Fibroblast of lung (primary cell): ENCODE measurements at regions not wholly inside any gene's neighbourhood (a gene's known extent, or its start where the extent isn't known, plus 50 kb on each side); places are given as distances from the start of the nearest gene placed in this dataset.

Source experiments
- DNase-seq, 2 donors: peaks; one replicate each; pipeline versions ENCODE4 v3.0.0 to v3.0.0-alpha.2; 2010; ENCODE audit warnings: low read depth in 2 of 2
- H2AFZ ChIP-seq: 2 replicates; pipeline ENCODE4 v1.5.1; 2012; ENCODE audit warnings: low read length, control low read depth, inconsistent platforms
- H3K27ac ChIP-seq: 2 replicates; pipeline ENCODE4 v1.5.1; 2011; ENCODE audit warnings: low read length, control low read depth; ENCODE audit not compliant: insufficient read depth
- H3K27me3 ChIP-seq: 2 replicates; pipeline ENCODE4 v1.5.1; 2011; ENCODE audit warnings: mild to moderate bottlenecking, low read length; ENCODE audit not compliant: control insufficient read depth, insufficient read depth
- H3K36me3 ChIP-seq: 2 replicates; pipeline ENCODE4 v1.5.1; 2011; ENCODE audit warnings: low read length; ENCODE audit not compliant: control insufficient read depth, insufficient read depth
- H3K4me1 ChIP-seq: 2 replicates; pipeline ENCODE4 v1.5.1; 2011; ENCODE audit warnings: low read length; ENCODE audit not compliant: control insufficient read depth, insufficient read depth; ENCODE audit errors: extremely low read depth
- H3K4me2 ChIP-seq: 2 replicates; pipeline ENCODE4 v1.5.1; 2011; ENCODE audit warnings: low read length, control low read depth; ENCODE audit not compliant: insufficient read depth; ENCODE audit errors: extremely low read depth
- H3K4me3 ChIP-seq, 4 experiments: fragments of 200-600 bp in 1 of 4; sonication (generic) in 1 of 4; replicated peaks in 1 of 4; 2 replicates each; pipeline ENCODE4 v1.5.1; 2011 to 2016; ENCODE audit warnings: low read length in 4 of 4, low read depth in 3 of 4, mild to moderate bottlenecking in 3 of 4, control low read depth in 2 of 4, inconsistent platforms in 1 of 4, mixed read lengths in 1 of 4; ENCODE audit not compliant: insufficient read depth in 1 of 4; ENCODE audit errors: control extremely low read depth in 1 of 4
- H3K79me2 ChIP-seq: 2 replicates; pipeline ENCODE4 v1.5.1; 2012; ENCODE audit warnings: mild to moderate bottlenecking, low read length, inconsistent platforms; ENCODE audit not compliant: control insufficient read depth, insufficient read depth
- H3K9ac ChIP-seq: 2 replicates; pipeline ENCODE4 v1.5.1; 2011; ENCODE audit warnings: mild to moderate bottlenecking, low read length, control low read depth; ENCODE audit not compliant: insufficient read depth
- H3K9me3 ChIP-seq: 2 replicates; pipeline ENCODE4 v1.5.1; 2012; ENCODE audit warnings: low read depth, low read length; ENCODE audit not compliant: control insufficient read depth, insufficient read depth
- H4K20me1 ChIP-seq: 2 replicates; pipeline ENCODE4 v1.5.1; 2011; ENCODE audit warnings: low read length; ENCODE audit not compliant: control insufficient read depth, insufficient read depth; ENCODE audit errors: extremely low read depth
- CTCF ChIP-seq, 2 donors: IDR thresholded peaks in 1 of 2; conservative IDR thresholded peaks in 1 of 2; 1 replicate in 1 of 2; 2 replicates in 1 of 2; pipeline ENCODE4 v1.5.1; 2011 to 2012; ENCODE audit warnings: low read length in 2 of 2, control low read depth in 1 of 2, inconsistent platforms in 1 of 2, low read depth in 1 of 2, mild to moderate bottlenecking in 1 of 2
- EZH2 ChIP-seq: IDR thresholded peaks from 2 replicates; pipeline ENCODE4 v1.5.1; 2012; ENCODE audit warnings: low read length, control low read depth, mild to moderate bottlenecking; ENCODE audit errors: missing control alignments

DNA sequence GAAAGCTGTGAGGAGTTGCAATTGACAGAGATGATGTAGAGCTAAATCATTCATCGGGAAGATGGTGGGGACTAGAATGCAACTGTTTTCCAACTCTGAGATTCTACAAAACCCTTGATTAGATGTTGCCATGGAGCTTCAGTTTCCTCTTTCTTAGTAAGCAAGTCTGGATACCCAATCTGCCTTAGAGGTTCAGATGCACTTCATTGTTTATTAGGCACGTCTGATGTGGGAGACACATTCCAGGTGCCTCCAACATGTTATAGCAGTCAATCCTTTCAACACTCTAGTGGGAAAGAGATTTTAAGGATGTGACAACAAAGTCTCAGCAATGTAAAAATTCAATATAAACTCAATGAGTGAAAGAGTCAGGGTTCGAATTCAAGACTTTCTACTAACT lies 291.3 kb upstream of the PHYHIPL start:
- no peak overlapping the region for H3K4me3 ChIP-seq

GRCh38 chr10:58885686-58886345 lies 290.6 kb upstream of the PHYHIPL start:
- Histone ChIP-seq H4K20me1 (no peaks in the 10 kb centered on the region), H3K9me3 (no peaks in the 10 kb centered on the region), H3K27ac (no peak overlapping the region), H3K27me3 (no peaks in the 10 kb centered on the region), H3K4me3 (no peak overlapping the region), H3K79me2 (no peaks in the 10 kb centered on the region), H3K9ac (no peak overlapping the region), H3K4me2 (no peak overlapping the region), H2AFZ (no peak overlapping the region), H3K4me1 (no peaks in the 10 kb centered on the region), H3K36me3 (no peaks in the 10 kb centered on the region)
- TF ChIP-seq CTCF (conservative IDR thresholded peaks at IDR 0.05 in 1 of 2, IDR thresholded peaks at IDR 0.05 in 1 of 2; ENCODE audit: low read depth in 1 of 2, low read length in 2 of 2) (no peak), EZH2 (no peak)
- no peak for DNase-seq

More for the DNA sequence above, 291.3 kb upstream of the PHYHIPL start:
- Histone ChIP-seq H2AFZ (no peak overlapping the region), H4K20me1 (no peaks in the 10 kb centered on the region), H3K79me2 (no peaks in the 10 kb centered on the region), H3K4me1 (no peaks in the 10 kb centered on the region), H3K9ac (no peak overlapping the region), H3K27me3 (no peaks in the 10 kb centered on the region), H3K9me3 (no peaks in the 10 kb centered on the region), H3K36me3 (no peaks in the 10 kb centered on the region), H3K4me2 (no peak overlapping the region), H3K27ac (no peak overlapping the region)
- no peak for DNase-seq
- TF ChIP-seq CTCF (conservative IDR thresholded peaks at IDR 0.05 in 1 of 2, IDR thresholded peaks at IDR 0.05 in 1 of 2; ENCODE audit: low read depth in 1 of 2, low read length in 2 of 2) (no peak), EZH2 (no peak)

- no peak for TF ChIP-seq CTCF (conservative IDR thresholded peaks at IDR 0.05 in 1 of 2, IDR thresholded peaks at IDR 0.05 in 1 of 2; ENCODE audit: low read depth in 1 of 2, low read length in 2 of 2)
- TF ChIP-seq EZH2 = no peak
- Histone ChIP-seq H3K9me3 (no peaks in the 10 kb centered on the region), H4K20me1 (no peaks in the 10 kb centered on the region), H3K79me2 (no peaks in the 10 kb centered on the region), H3K27ac (no peak overlapping the region), H2AFZ (no peak overlapping the region), H3K36me3 (no peaks in the 10 kb centered on the region), H3K27me3 (no peaks in the 10 kb centered on the region), H3K4me1 (no peaks in the 10 kb centered on the region), H3K4me3 (no peak overlapping the region), H3K9ac (no peak overlapping the region), H3K4me2 (no peak overlapping the region)
- no peak for DNase-seq
Measured at GRCh38 chr10:58886406-58886805, 290.0 kb upstream of the PHYHIPL start.
